OCI-LY7 (cell line): ENCODE measurements at regions not wholly inside any gene's neighbourhood (a gene's known extent, or its start where the extent isn't known, plus 50 kb on each side); places are given as distances from the start of the nearest gene placed in this dataset.
A peak's percentile ranks its signal among the peaks of the same experiment; 100 is the strongest.

Experiments used
- BruUV-seq: library from RNA; stranded (reverse); fragments of 400-500 nt; replicated peaks from 2 replicates; lab custom pipeline; 2021; lab: Mats Ljungman, UMichigan
- CTCF ChIA-PET: fragments of 300-600 bp; sonication (Branson Sonifier 250); formaldehyde crosslinking; loops from one replicate; lab custom pipeline; 2022; ENCODE audit warnings: antibody characterized with exemption; ENCODE audit not compliant: unreplicated experiment; lab: Charles Lee
- POLR2A ChIA-PET: fragments of 300-600 bp; sonication (Branson Sonifier 250); formaldehyde crosslinking; loops from one replicate; lab custom pipeline; 2022; ENCODE audit warnings: antibody characterized with exemption; lab: Charles Lee
- DNase-seq: peaks from one replicate; pipeline ENCODE4 v3.0.0-alpha.2; 2015; ENCODE audit warnings: low spot score
- H2AFZ ChIP-seq: fragments of 200-600 bp; sonication (generic), shearing (Covaris generic); 2 replicates; pipeline ENCODE4 v1.6.1; 2014; ENCODE audit warnings: mild to moderate bottlenecking, antibody characterized with exemption, low read length, moderate library complexity
- H3K27ac ChIP-seq: fragments of 200-600 bp; sonication (generic); 2 replicates; pipeline ENCODE4 v1.5.1; 2014; ENCODE audit warnings: mixed run types, low read depth, mild to moderate bottlenecking, moderate library complexity, low read length, inconsistent platforms; ENCODE audit not compliant: poor library complexity, severe bottlenecking
- H3K36me3 ChIP-seq: fragments of 200-600 bp; sonication (generic); 2 replicates; pipeline ENCODE4 v1.6.1; 2014; ENCODE audit warnings: mild to moderate bottlenecking, antibody characterized with exemption, low read length, moderate library complexity, mixed read lengths; ENCODE audit not compliant: insufficient read depth
- H3K4me1 ChIP-seq: fragments of 200-600 bp; sonication (generic); 2 replicates; pipeline ENCODE4 v1.5.1; 2014; ENCODE audit warnings: mild to moderate bottlenecking, low read length; ENCODE audit not compliant: insufficient read depth, poor library complexity, severe bottlenecking
- H3K4me2 ChIP-seq: fragments of 200-600 bp; sonication (generic); 2 replicates; pipeline ENCODE4 v1.6.1; 2014; ENCODE audit warnings: mild to moderate bottlenecking, low read length
- H3K4me3 ChIP-seq: fragments of 200-600 bp; sonication (generic); 2 replicates; pipeline ENCODE4 v1.5.1; 2014; ENCODE audit warnings: mild to moderate bottlenecking, low read depth, low read length; ENCODE audit not compliant: poor library complexity, severe bottlenecking
- H3K79me2 ChIP-seq: fragments of 200-600 bp; sonication (generic); 2 replicates; pipeline ENCODE4 v1.6.1; 2016; ENCODE audit warnings: low read depth, mild to moderate bottlenecking, low read length, moderate library complexity, mixed read lengths; ENCODE audit not compliant: insufficient read depth
- H3K9me2 ChIP-seq: fragments of 200-600 bp; sonication (generic); 2 replicates; pipeline ENCODE4 v1.6.1; 2016; ENCODE audit warnings: mild to moderate bottlenecking, low read length, mixed read lengths; ENCODE audit not compliant: insufficient read depth
- H3K9me3 ChIP-seq: fragments of 200-600 bp; sonication (generic); 2 replicates; pipeline ENCODE4 v1.6.1; 2014; ENCODE audit warnings: mild to moderate bottlenecking, mixed run types, low read length, mixed read lengths
- H4K20me1 ChIP-seq: fragments of 200-600 bp; sonication (generic); 2 replicates; pipeline ENCODE4 v1.6.1; 2014; ENCODE audit warnings: mild to moderate bottlenecking, antibody characterized with exemption, low read length, moderate library complexity, mixed read lengths; ENCODE audit not compliant: insufficient read depth
- EZH2phosphoT487 ChIP-seq: fragments of 200-600 bp; sonication (generic); IDR thresholded peaks from 2 replicates; pipeline ENCODE4 v1.6.1; 2018; ENCODE audit warnings: low read depth, borderline replicate concordance, mild to moderate bottlenecking, mixed run types, antibody characterized with exemption, low read length, moderate library complexity, mixed read lengths
- intact Hi-C: fragments of 100-400 bp; cut with micrococcal nuclease; formaldehyde crosslinking; loops from one replicate; pipeline ENCODE4 v1.10.0; 2022; ENCODE audit not compliant: unreplicated experiment
- TF ChIP-seq, protein P1 (sequence below): fragments of 200-600 bp; sonication (generic); conservative IDR thresholded peaks from 2 replicates; pipeline ENCODE4 v1.5.1; 2014; ENCODE audit warnings: mild to moderate bottlenecking, antibody characterized with exemption, low read length, moderate library complexity, mixed read lengths

DNA sequence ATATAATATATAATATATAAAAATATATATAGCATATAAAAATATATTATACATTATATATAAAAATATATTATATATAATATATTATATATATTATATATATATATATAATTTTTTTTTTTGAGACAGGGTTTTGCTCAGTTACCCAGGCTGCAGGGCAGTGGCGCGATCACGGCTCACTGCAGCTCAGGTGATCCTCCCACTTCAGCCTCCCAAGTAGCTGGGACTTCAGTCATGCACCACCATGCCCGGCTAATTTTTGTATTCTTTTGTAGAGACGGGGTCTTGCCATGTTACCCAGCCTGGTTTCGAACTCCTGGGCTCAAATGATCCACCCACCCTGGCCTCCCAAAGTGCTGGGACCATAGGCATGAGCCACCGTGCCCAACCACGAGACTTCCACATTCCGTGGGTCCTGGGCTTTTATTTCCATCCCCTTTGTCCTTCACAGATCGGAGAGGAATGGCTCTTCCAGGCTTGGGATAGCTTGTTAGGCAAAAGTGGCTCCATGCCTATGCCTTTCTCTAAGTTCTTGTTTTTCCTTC lies 62.0 kb upstream of the IER5L start:
- no peak for DNase-seq
- no peak for TF ChIP-seq EZH2phosphoT487
- TF ChIP-seq, protein P1, sequence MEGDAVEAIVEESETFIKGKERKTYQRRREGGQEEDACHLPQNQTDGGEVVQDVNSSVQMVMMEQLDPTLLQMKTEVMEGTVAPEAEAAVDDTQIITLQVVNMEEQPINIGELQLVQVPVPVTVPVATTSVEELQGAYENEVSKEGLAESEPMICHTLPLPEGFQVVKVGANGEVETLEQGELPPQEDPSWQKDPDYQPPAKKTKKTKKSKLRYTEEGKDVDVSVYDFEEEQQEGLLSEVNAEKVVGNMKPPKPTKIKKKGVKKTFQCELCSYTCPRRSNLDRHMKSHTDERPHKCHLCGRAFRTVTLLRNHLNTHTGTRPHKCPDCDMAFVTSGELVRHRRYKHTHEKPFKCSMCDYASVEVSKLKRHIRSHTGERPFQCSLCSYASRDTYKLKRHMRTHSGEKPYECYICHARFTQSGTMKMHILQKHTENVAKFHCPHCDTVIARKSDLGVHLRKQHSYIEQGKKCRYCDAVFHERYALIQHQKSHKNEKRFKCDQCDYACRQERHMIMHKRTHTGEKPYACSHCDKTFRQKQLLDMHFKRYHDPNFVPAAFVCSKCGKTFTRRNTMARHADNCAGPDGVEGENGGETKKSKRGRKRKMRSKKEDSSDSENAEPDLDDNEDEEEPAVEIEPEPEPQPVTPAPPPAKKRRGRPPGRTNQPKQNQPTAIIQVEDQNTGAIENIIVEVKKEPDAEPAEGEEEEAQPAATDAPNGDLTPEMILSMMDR: no peak
- Histone ChIP-seq H3K4me1 (peaks cover 34% of the 10 kb centered on the region), H2AFZ (no peak overlapping the region), H3K79me2 (no peaks in the 10 kb centered on the region), H3K4me2 (no peak overlapping the region), H3K4me3 (no peak overlapping the region), H3K9me3 (no peaks in the 10 kb centered on the region), H3K36me3 (no peaks in the 10 kb centered on the region), H4K20me1 (no peaks in the 10 kb centered on the region), H3K9me2 (no peaks in the 10 kb centered on the region), H3K27ac (no peak overlapping the region)
- ChIA-PET POLR2A (interaction anchor here (0.7 kb wide), 1 partner anchor 81 kb away, joined by 3 read pairs; no protein-coding TSS in a partner anchor), CTCF (no interaction called here)
- no TSS peak for BruUV-seq
- intact Hi-C loops: loop anchor here (5.0 kb wide), 1 partner anchor 63 kb away; the partner anchor contains the start of gene IER5L

GRCh38 chr9:129237803-129238202 lies 59.7 kb upstream of the IER5L start:
- peak overlapping the region; percentile 68 for H3K4me2 ChIP-seq
- H4K20me1 ChIP-seq: no peaks in the 10 kb centered on the region
- peak overlapping the region; percentile 66 for H3K27ac ChIP-seq
- TF ChIP-seq, protein P1: no peak
- TF ChIP-seq EZH2phosphoT487: no peak
- DNase-seq: no peak
- CTCF ChIA-PET: interaction anchor here (0.5 to 1.2 kb wide), 3 partner anchors 17 to 98 kb away, joined by 3 to 4 read pairs (median 3); partner anchors contain the start of gene IER5L
- peak overlapping the region; percentile 69; the same call in 1 of the 2 replicates for H2AFZ ChIP-seq
- POLR2A ChIA-PET: interaction anchor here (0.6 to 0.9 kb wide), 2 partner anchors 9 to 35 kb away, joined by 3 to 5 read pairs; no protein-coding TSS in a partner anchor
- no peaks in the 10 kb centered on the region for H3K9me2 ChIP-seq
- peak overlapping the region; percentile 56 for H3K4me3 ChIP-seq
- H3K36me3 ChIP-seq: no peaks in the 10 kb centered on the region
- peaks cover 35% of the 10 kb centered on the region for H3K4me1 ChIP-seq
- H3K79me2 ChIP-seq: no peaks in the 10 kb centered on the region
- BruUV-seq: no TSS peak
- intact Hi-C loops: loop anchor here (5.0 kb wide), 1 partner anchor 61 kb away; the partner anchor contains the start of gene IER5L
- H3K9me3 ChIP-seq: 0 out of 2 replicates have a peak, but pooled peaks cover 5% of the 10 kb centered on the region
